Cardiac muscle cell (in vitro differentiated cells and primary cell): ENCODE measurements at regions not wholly inside any gene's neighbourhood (a gene's known extent, or its start where the extent isn't known, plus 50 kb on each side); places are given as distances from the start of the nearest gene placed in this dataset.

ENCODE experiments used
- DNase-seq, 2 donors: peaks; one replicate each; pipeline versions ENCODE4 v3.0.0 to v3.0.0-alpha.2; 2010 to 2017; ENCODE audit warnings: low read depth in 1 of 2, low spot score in 1 of 2
- H3K27ac ChIP-seq: fragments of 200-600 bp; sonication (generic); 2 replicates; pipeline ENCODE4 v1.5.1; 2016
- H3K27me3 ChIP-seq: fragments of 200-600 bp; sonication (generic); 2 replicates; pipeline ENCODE4 v1.6.0; 2016; ENCODE audit warnings: control low read depth
- H3K36me3 ChIP-seq: fragments of 200-600 bp; sonication (generic); 2 replicates; pipeline ENCODE4 v1.5.1; 2016; ENCODE audit warnings: control low read depth
- H3K4me1 ChIP-seq: fragments of 200-600 bp; sonication (generic); 2 replicates; pipeline ENCODE4 v1.8.1; 2017; ENCODE audit warnings: low read depth, mild to moderate bottlenecking, mixed run types
- H3K4me3 ChIP-seq: fragments of 200-600 bp; sonication (generic); 2 replicates; pipeline ENCODE4 v1.5.1; 2016; ENCODE audit warnings: mild to moderate bottlenecking
- H3K9me3 ChIP-seq: fragments of 200-600 bp; sonication (generic); 2 replicates; pipeline ENCODE4 v1.5.1; 2017; ENCODE audit warnings: low read depth, mild to moderate bottlenecking, control low read depth
- CTCF ChIP-seq: IDR thresholded peaks from 2 replicates; pipeline ENCODE4 v1.5.1; 2012; ENCODE audit warnings: low read depth, mild to moderate bottlenecking, low read length

GRCh38 chr20:46816097-46816496, 78.5 kb upstream of the EYA2 start:
- Histone ChIP-seq H3K4me3 (no peak overlapping the region), H3K4me1 (peaks cover 6% of the 10 kb centered on the region), H3K27ac (no peak overlapping the region), H3K36me3 (no peaks in the 10 kb centered on the region), H3K27me3 (peaks cover 12% of the 10 kb centered on the region), H3K9me3 (no peaks in the 10 kb centered on the region)
- no peak for TF ChIP-seq CTCF
- DNase-seq = no peak

DNA sequence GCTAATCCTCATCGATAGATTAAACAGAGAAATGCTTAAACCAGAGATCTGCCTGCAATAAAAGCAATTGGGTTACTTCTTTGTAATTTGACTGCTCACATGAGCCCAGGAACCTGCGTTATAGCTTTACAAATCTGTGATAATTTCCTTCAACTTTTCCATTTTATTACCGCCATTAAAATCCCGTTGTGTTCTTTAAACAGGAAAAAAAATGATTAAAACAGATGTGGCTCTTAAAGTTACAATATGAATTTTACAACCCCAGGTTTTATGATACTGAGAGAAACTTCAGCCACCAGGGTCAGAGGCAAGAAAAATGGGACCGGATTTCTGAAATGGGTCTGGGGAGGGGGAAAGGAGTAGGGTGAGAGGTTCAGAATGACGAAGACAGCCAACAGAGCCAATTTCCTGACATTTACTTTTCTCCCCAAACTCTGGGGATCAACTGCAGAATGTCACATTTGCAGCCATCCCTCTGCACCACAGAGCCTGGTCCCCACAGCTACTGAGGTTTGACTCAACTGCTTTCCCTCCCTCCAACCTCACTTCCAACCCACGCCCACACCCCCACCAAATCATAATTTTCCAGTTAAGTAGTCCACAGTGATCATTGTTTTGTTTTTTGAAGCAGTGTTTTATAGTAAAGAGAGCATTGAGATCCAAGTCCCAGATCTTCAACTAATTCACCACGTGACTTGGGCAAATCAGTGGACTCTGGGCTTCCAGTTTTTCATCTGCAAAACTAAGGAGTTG, 77.6 kb upstream of the EYA2 start:
- H3K4me3 ChIP-seq = no peak overlapping the region
- H3K4me1 ChIP-seq = peaks cover 6% of the 10 kb centered on the region
- H3K27me3 ChIP-seq = peaks cover 2% of the 10 kb centered on the region
- no peaks in the 10 kb centered on the region for H3K9me3 ChIP-seq
- H3K27ac ChIP-seq = no peak overlapping the region
- no peaks in the 10 kb centered on the region for H3K36me3 ChIP-seq
- no peak for DNase-seq
- TF ChIP-seq CTCF = no peak

- no peaks in the 10 kb centered on the region for H3K27me3 ChIP-seq
- H3K4me1 ChIP-seq = no peaks in the 10 kb centered on the region
- no peak overlapping the region for H3K27ac ChIP-seq
- H3K36me3 ChIP-seq = no peaks in the 10 kb centered on the region
- DNase-seq = peak in 1 of 2 donors; percentile 49
- H3K9me3 ChIP-seq = no peaks in the 10 kb centered on the region
- peak; percentile 5 for TF ChIP-seq CTCF
- no peak overlapping the region for H3K4me3 ChIP-seq
Measured at GRCh38 chr20:46820682-46821081, 74.0 kb upstream of the EYA2 start.

DNA sequence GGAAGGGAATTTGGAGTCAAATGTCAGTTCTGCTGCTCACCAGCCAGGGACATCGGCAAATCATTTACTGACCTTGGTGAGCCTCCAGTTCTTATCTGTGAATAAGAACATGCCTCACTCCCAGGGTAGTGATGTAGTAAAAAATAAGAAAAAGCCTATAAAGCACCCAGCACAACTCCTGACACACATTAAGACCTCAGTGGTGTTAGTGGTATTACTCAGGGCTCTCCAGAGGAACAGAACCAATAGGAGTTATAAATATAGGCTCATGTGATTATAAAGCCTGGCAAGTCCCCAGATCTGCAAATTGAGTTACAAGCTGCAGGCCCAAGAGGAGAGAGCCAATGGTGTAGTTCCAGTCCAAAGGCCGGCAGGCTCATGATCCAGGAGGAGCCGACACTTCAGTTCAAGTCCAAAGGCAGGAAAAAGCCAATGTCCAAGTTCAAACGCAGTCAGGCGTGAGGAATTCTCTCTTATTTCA, 71.3 kb upstream of the EYA2 start:
- no peak for DNase-seq
- H3K9me3 ChIP-seq = no peaks in the 10 kb centered on the region
- no peaks in the 10 kb centered on the region for H3K27me3 ChIP-seq
- no peaks in the 10 kb centered on the region for H3K36me3 ChIP-seq
- no peak overlapping the region for H3K4me3 ChIP-seq
- no peak overlapping the region for H3K27ac ChIP-seq
- H3K4me1 ChIP-seq = no peaks in the 10 kb centered on the region
- no peak for TF ChIP-seq CTCF

GRCh38 chr20:46823753-46824152, 70.9 kb upstream of the EYA2 start:
- no peak for DNase-seq
- Histone ChIP-seq H3K9me3 (no peaks in the 10 kb centered on the region), H3K27ac (no peak overlapping the region), H3K4me1 (no peaks in the 10 kb centered on the region), H3K4me3 (no peak overlapping the region), H3K36me3 (no peaks in the 10 kb centered on the region), H3K27me3 (no peaks in the 10 kb centered on the region)
- no peak for TF ChIP-seq CTCF
